ENCODE measurements at regions not wholly inside any gene's neighbourhood (a gene's known extent, or its start where the extent isn't known, plus 50 kb on each side); places are given as distances from the start of the nearest gene placed in this dataset.
"Not testable (repeated sequence)": the region's sequence is repeated elsewhere in the genome, so short reads cannot be mapped to it uniquely, and the experiment has no call there.

DNA sequence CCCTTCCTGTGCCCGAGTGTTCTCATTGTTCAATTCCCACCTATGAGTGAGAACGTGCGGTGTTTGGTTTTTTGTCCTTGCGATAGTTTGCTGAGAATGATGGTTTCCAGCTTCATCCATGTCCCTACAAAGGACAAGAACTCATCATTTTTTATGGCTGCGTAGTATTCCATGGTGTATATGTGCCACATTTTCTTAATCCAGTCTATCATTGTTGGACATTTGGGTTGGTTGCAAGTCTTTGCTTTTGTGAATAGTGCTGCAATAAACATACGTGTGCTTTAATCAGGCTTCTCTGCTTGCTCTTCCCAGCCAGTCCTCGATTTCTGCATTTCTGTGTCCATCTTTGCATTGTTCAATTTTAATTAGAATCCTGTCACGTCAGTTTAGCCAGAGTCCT, 75.4 kb upstream of the DTNBP1 start:
- H3K4me3 ChIP-seq (ENCODE audit: low read depth, low read length); H3K9me3 ChIP-seq (ENCODE audit: control insufficient read depth, insufficient read depth, low read depth, low read length); CTCF ChIA-PET; H3K4me1 ChIP-seq (ENCODE audit: control insufficient read depth, insufficient read depth, low read length); POLR2A ChIA-PET; H3K36me3 ChIP-seq (ENCODE audit: control insufficient read depth in 2 of 2, insufficient read depth in 1 of 2, low read length in 2 of 2); H3K27ac ChIP-seq (ENCODE audit: extremely low read depth, low read depth, low read length): not testable (repeated sequence)
- TF ChIP-seq ZNF280D (tag by site-specific recombination; IDR thresholded peaks at IDR 0.05) (peak; percentile 47; the same call in 1 of the 2 replicates), ZNF146 (tag by site-specific recombination; IDR thresholded peaks at IDR 0.05) (peak; percentile 93)

DNA sequence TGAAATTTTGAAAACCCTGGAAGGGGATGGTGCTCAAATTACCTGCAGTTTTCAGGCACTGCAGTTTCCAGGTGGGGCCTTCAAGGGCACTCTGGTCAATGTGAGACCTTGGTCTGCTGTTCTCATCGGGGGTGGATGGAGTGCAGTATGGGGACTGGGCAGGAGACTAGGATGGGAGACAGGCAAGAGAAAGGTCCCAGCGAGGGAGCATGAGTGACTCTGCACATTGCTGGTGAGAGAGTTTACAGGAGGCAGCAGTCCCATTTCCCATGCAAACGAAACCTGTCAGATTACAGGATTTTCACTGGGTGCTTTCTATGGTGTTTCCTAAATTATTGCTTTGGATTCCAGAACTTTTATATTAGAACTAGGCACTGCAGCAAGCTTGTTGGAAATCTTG, 73.5 kb upstream of the DTNBP1 start:
- Histone ChIP-seq H3K4me1 (ENCODE audit: control insufficient read depth, insufficient read depth, low read length) (peaks cover 10% of the 10 kb centered on the region), H3K27ac (ENCODE audit: extremely low read depth, low read depth, low read length) (peak overlapping the region; percentile 57), H3K36me3 (ENCODE audit: control insufficient read depth in 2 of 2, insufficient read depth in 1 of 2, low read length in 2 of 2) (no peaks in the 10 kb centered on the region), H3K4me3 (ENCODE audit: low read depth, low read length) (no peak overlapping the region), H3K9me3 (ENCODE audit: control insufficient read depth, insufficient read depth, low read depth, low read length) (no peaks in the 10 kb centered on the region)
- ChIA-PET POLR2A (interaction anchor here (0.7 to 1.9 kb wide), 2 partner anchors 56 to 392 kb away, joined by 3 to 13 read pairs; partner anchors contain the start of gene MYLIP), CTCF (interaction anchor here (1.5 to 3.9 kb wide), 2 partner anchors 44 to 469 kb away, joined by 4 to 23 read pairs; no protein-coding TSS in a partner anchor)
- TF ChIP-seq ZNF501 (tag by site-specific recombination; IDR thresholded peaks at IDR 0.05), result no peak
- peak; percentile 77 for TF ChIP-seq ZNF335 (tag by site-specific recombination; conservative IDR thresholded peaks at IDR 0.05)
- TF ChIP-seq ZNF791 (tag by site-specific recombination; IDR thresholded peaks at IDR 0.05), result no peak
- no peak for TF ChIP-seq ZNF558 (tag by site-specific recombination; IDR thresholded peaks at IDR 0.05)
- TF ChIP-seq ZNF600 (tag by site-specific recombination; IDR thresholded peaks at IDR 0.05), result no peak
- peak; percentile 67; the same call in 1 of the 2 replicates for TF ChIP-seq PRDM1 (tag by site-specific recombination; IDR thresholded peaks at IDR 0.05)
- TF ChIP-seq, protein P1, sequence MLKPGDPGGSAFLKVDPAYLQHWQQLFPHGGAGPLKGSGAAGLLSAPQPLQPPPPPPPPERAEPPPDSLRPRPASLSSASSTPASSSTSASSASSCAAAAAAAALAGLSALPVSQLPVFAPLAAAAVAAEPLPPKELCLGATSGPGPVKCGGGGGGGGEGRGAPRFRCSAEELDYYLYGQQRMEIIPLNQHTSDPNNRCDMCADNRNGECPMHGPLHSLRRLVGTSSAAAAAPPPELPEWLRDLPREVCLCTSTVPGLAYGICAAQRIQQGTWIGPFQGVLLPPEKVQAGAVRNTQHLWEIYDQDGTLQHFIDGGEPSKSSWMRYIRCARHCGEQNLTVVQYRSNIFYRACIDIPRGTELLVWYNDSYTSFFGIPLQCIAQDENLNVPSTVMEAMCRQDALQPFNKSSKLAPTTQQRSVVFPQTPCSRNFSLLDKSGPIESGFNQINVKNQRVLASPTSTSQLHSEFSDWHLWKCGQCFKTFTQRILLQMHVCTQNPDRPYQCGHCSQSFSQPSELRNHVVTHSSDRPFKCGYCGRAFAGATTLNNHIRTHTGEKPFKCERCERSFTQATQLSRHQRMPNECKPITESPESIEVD (tag by site-specific recombination; IDR thresholded peaks at IDR 0.05), result no peak
- TF ChIP-seq ZNF155 (tag by site-specific recombination; IDR thresholded peaks at IDR 0.05), result no peak
- TF ChIP-seq ZNF785 (tag by site-specific recombination; IDR thresholded peaks at IDR 0.05), result no peak
- no peak for TF ChIP-seq SP2 (tag by site-specific recombination; IDR thresholded peaks at IDR 0.05)
- TF ChIP-seq ZNF112 (tag by site-specific recombination; IDR thresholded peaks at IDR 0.05), result no peak

DNA sequence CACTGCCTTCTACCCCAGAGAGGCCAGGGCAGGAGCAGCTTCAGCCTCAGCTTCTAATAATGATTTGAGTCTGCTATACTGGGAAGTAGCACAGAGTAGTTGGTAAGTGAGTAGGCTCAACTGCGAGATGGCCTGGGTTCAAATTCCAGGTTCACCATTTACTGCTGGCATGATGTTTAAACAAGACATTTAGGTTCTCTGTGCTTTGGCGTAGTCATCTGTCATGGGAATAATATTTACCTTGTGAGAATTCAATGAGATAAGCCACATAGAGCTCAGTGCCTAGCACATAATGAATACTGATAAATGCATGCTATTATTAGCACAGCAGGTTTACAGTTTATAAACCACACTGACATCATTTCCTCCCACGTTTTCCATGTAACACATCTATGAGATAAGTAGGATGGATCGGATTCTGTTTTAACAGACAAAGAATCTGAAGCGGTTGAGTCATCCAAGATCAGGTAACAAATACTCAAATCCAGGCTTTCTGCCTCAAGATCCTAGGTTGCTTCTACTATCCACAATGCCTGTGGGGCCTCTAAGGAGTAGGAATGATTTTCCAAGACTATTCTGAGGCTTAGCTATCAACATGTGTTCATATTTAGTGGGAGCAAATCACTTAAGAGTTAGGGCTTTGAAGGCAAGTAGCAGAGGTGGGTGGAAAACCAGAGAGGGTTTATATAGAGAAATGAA, 72.9 kb upstream of the DTNBP1 start:
- Histone ChIP-seq H3K9me3 (ENCODE audit: control insufficient read depth, insufficient read depth, low read depth, low read length) (no peaks in the 10 kb centered on the region), H3K4me1 (ENCODE audit: control insufficient read depth, insufficient read depth, low read length) (peaks cover 10% of the 10 kb centered on the region), H3K4me3 (ENCODE audit: low read depth, low read length) (no peak overlapping the region), H3K27ac (ENCODE audit: extremely low read depth, low read depth, low read length) (peak overlapping the region; percentile 57), H3K36me3 (ENCODE audit: control insufficient read depth in 2 of 2, insufficient read depth in 1 of 2, low read length in 2 of 2) (no peaks in the 10 kb centered on the region)
- ChIA-PET CTCF (interaction anchor here (0.5 to 3.9 kb wide), 3 partner anchors 44 to 568 kb away, joined by 4 to 23 read pairs (median 5); no protein-coding TSS in a partner anchor), POLR2A (interaction anchor here (1.2 to 1.9 kb wide), 2 partner anchors 393 to 395 kb away, joined by 4 to 13 read pairs; partner anchors contain the start of gene MYLIP)
- TF ChIP-seq PRDM1 (tag by site-specific recombination; IDR thresholded peaks at IDR 0.05) (no peak), KLF17 (tag by site-specific recombination; IDR thresholded peaks at IDR 0.05) (peak; percentile 87), ZFP3 (tag by site-specific recombination; IDR thresholded peaks at IDR 0.05; ENCODE audit: low read depth) (no peak), BCL6B (tag by site-specific recombination; IDR thresholded peaks at IDR 0.05) (no peak), ZNF157 (tag by site-specific recombination; IDR thresholded peaks at IDR 0.05) (no peak), ZNF239 (tag by site-specific recombination; IDR thresholded peaks at IDR 0.05) (no peak), ZNF24 (tag by site-specific recombination; IDR thresholded peaks at IDR 0.05) (peak; percentile 96), ZBTB7A (tag by site-specific recombination; IDR thresholded peaks at IDR 0.05; ENCODE audit: low read depth) (no peak; the same call in 1 of the 2 replicates), ZNF175 (tag by site-specific recombination; IDR thresholded peaks at IDR 0.05) (no peak)
- TF ChIP-seq, protein P2, sequence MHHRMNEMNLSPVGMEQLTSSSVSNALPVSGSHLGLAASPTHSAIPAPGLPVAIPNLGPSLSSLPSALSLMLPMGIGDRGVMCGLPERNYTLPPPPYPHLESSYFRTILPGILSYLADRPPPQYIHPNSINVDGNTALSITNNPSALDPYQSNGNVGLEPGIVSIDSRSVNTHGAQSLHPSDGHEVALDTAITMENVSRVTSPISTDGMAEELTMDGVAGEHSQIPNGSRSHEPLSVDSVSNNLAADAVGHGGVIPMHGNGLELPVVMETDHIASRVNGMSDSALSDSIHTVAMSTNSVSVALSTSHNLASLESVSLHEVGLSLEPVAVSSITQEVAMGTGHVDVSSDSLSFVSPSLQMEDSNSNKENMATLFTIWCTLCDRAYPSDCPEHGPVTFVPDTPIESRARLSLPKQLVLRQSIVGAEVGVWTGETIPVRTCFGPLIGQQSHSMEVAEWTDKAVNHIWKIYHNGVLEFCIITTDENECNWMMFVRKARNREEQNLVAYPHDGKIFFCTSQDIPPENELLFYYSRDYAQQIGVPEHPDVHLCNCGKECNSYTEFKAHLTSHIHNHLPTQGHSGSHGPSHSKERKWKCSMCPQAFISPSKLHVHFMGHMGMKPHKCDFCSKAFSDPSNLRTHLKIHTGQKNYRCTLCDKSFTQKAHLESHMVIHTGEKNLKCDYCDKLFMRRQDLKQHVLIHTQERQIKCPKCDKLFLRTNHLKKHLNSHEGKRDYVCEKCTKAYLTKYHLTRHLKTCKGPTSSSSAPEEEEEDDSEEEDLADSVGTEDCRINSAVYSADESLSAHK (tag by site-specific recombination; IDR thresholded peaks at IDR 0.05), result no peak
